ENCODE measurements at regions not wholly inside any gene's neighbourhood (a gene's known extent, or its start where the extent isn't known, plus 50 kb on each side); places are given as distances from the start of the nearest gene placed in this dataset.

DNA sequence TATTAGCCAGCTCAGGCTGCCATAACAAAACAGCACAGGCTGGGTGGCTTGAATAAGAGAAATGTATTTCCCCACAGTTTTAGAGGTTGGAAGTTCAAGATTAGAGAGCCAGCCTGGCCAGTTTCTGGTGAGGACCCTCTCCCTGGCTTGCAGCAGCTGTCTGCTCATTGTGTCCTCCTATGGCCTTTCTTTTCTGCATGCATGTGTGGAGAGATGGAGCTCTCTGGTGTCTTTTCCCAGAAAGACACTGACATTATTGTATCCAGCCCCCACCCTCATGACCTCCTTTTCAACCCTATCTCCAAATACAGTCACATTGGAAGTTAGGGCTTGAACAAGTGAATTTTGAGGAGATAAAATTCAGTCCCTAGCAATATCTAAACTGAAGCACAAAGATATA lies 263.8 kb upstream of the PABPC4L start:
- TF ChIP-seq EZH2 (IDR thresholded peaks at IDR 0.05; ENCODE audit: insufficient read depth, poor library complexity, severe bottlenecking): no peak
- TF ChIP-seq EZH2phosphoT487 (IDR thresholded peaks at IDR 0.05; ENCODE audit: insufficient read depth, low read depth): no peak

All from GM23248 (cell line).